ENCODE measurements at regions not wholly inside any gene's neighbourhood (a gene's known extent, or its start where the extent isn't known, plus 50 kb on each side); places are given as distances from the start of the nearest gene placed in this dataset.
A peak's percentile ranks its signal among the peaks of the same experiment; 100 is the strongest.

DNA sequence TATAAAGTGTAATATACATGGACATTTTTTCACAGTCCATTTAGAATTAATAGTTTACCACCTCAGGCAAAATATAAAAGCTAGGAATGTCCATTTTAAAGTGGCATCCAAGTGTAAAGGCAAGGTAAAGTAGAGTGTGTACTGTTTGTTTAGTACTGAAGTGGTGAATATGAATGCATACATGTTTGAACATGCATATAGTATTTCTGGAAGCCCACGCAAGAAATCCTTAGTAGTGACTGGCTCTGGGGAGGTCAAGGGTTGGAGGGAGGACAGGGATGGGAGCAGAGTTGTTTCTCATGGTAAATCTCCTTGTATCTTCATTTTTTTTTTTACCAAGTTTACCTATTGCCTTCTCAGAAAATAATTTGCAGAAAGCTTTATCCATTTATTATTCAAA, 129.2 kb downstream of the UNC5CL start:
- Histone ChIP-seq H3K9me3 (ENCODE audit: control insufficient read depth, low read length) (no peaks in the 10 kb centered on the region), H3K27ac (ENCODE audit: low read depth in 1 of 2, low read length in 2 of 2) (no peak overlapping the region), H3K36me3 (ENCODE audit: control insufficient read depth in 1 of 2, insufficient read depth in 2 of 2, low read length in 1 of 2) (no peaks in the 10 kb centered on the region), H3K27me3 (ENCODE audit: control insufficient read depth in 1 of 2, insufficient read depth in 2 of 2, low read length in 1 of 2) (no peaks in the 10 kb centered on the region), H3K4me1 (ENCODE audit: control insufficient read depth in 1 of 2, insufficient read depth in 2 of 2, low read length in 2 of 2) (peaks cover 3 to 6% of the 10 kb centered on the region in 2 donors), H3K4me3 (ENCODE audit: low read length in 2 of 2) (no peak overlapping the region)
- ATAC-seq (ENCODE audit: low FRiP score) (no peak), DNase-seq (no peak)
- intact Hi-C loops (cut with DNase I) = no loop called here
- WGBS, 2 donors = 90 to 96% methylated on average over 1 of the region's 1 CpG

DNA sequence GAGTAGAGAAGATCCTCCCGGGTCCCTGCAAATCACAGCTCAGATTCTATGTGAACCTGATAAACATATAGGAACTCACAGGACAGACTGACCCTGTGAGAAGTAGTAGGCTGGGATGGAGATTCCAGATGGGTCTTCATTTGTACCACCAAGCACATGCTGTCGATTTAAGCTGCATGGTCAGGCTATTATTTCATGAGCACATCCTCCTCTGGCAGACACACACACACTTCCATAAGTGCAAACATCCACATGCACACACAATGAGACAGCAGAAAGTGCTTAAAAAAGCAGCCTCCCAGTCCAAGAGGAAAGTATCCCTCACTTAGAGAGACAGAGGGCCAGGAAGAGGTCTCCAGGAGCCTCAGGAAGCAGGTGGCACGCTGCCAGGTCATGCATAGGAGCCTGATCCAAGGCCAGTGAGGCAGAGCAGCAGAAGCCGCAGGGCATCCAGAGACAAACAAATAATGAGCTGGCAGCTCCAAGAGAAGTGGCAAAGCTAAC, 131.8 kb downstream of the UNC5CL start:
- Histone ChIP-seq H3K4me1 (ENCODE audit: control insufficient read depth in 1 of 2, insufficient read depth in 2 of 2, low read length in 2 of 2) (peaks cover 4 to 9% of the 10 kb centered on the region in 2 donors), H3K27me3 (ENCODE audit: control insufficient read depth in 1 of 2, insufficient read depth in 2 of 2, low read length in 1 of 2) (no peaks in the 10 kb centered on the region), H3K9me3 (ENCODE audit: control insufficient read depth, low read length) (no peaks in the 10 kb centered on the region), H3K27ac (ENCODE audit: low read depth in 1 of 2, low read length in 2 of 2) (no peak overlapping the region), H3K4me3 (ENCODE audit: low read length in 2 of 2) (no peak overlapping the region), H3K36me3 (ENCODE audit: control insufficient read depth in 1 of 2, insufficient read depth in 2 of 2, low read length in 1 of 2) (no peaks in the 10 kb centered on the region)
- no peak for ATAC-seq (ENCODE audit: low FRiP score)
- intact Hi-C loops (cut with DNase I) = no loop called here
- peak in 1 of 2 donors; percentile 81 for DNase-seq
- WGBS, 2 donors = 18 to 27% methylated on average over 4 of the region's 4 CpGs

DNA sequence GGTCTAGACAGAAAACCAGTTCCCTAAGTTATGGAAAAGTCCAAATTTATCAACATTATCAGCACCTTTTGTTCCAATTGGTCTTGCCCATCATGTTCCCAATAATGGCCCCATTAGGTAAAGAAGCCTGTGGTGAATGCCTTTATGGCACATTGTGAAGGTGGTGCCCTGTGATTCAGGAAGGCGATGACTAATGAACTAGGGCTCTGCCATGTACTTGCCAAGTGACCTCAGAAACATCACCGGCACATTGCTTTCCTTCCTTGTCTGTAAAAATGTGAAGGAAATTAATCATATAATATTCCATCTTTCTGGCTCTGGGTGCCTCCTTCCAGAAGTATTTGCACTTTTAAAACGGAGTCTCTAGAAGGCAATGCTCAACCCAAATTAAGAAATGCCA, 132.3 kb downstream of the UNC5CL start:
- WGBS, 2 donors = 18 to 23% methylated on average over 3 of the region's 3 CpGs
- Histone ChIP-seq H3K4me1 (ENCODE audit: control insufficient read depth in 1 of 2, insufficient read depth in 2 of 2, low read length in 2 of 2) (peaks cover 4 to 9% of the 10 kb centered on the region in 2 donors), H3K27me3 (ENCODE audit: control insufficient read depth in 1 of 2, insufficient read depth in 2 of 2, low read length in 1 of 2) (no peaks in the 10 kb centered on the region), H3K9me3 (ENCODE audit: control insufficient read depth, low read length) (no peaks in the 10 kb centered on the region), H3K27ac (ENCODE audit: low read depth in 1 of 2, low read length in 2 of 2) (no peak overlapping the region), H3K36me3 (ENCODE audit: control insufficient read depth in 1 of 2, insufficient read depth in 2 of 2, low read length in 1 of 2) (no peaks in the 10 kb centered on the region), H3K4me3 (ENCODE audit: low read length in 2 of 2) (no peak overlapping the region)
- ATAC-seq (ENCODE audit: low FRiP score) (no peak), DNase-seq (no peak)
- intact Hi-C loops (cut with DNase I) = no loop called here

DNA sequence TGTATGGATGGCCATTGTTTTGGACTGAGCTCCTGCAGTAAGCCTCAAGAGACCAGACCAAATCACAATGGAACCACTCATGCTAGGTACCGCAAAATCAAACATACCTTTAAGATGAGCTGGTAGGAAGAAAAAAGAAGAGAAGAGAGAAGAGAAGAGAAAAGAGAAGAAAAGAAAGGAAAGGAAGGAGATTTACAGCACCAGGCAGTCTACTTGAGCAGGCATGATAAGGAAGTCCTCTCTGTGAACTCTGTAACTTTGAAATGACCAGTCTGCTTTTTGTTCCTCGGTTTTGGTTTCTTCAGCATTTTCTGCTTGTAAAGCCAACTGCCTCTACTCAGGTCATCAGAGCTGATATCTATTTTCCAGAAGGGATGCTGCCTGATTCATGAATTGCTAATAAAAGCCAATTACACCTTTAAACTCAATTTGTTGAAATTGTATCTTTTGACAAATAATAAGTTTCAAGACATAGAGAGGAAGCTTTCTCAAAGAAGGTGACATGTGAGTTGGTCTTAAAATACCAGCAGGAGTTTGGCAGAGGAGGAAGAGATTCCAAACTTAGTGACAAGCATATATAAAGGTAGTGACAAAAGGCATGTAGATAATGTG, 134.3 kb downstream of the UNC5CL start:
- Histone ChIP-seq H3K27ac (ENCODE audit: low read depth in 1 of 2, low read length in 2 of 2) (no peak overlapping the region), H3K9me3 (ENCODE audit: control insufficient read depth, low read length) (no peaks in the 10 kb centered on the region), H3K36me3 (ENCODE audit: control insufficient read depth in 1 of 2, insufficient read depth in 2 of 2, low read length in 1 of 2) (no peaks in the 10 kb centered on the region), H3K4me1 (ENCODE audit: control insufficient read depth in 1 of 2, insufficient read depth in 2 of 2, low read length in 2 of 2) (peaks cover 4 to 9% of the 10 kb centered on the region in 2 donors), H3K27me3 (ENCODE audit: control insufficient read depth in 1 of 2, insufficient read depth in 2 of 2, low read length in 1 of 2) (no peaks in the 10 kb centered on the region), H3K4me3 (ENCODE audit: low read length in 2 of 2) (no peak overlapping the region)
- DNase-seq (no peak), ATAC-seq (ENCODE audit: low FRiP score) (no peak)
- intact Hi-C loops (cut with DNase I) = no loop called here
- 76 to 80% methylated on average over 2 of the region's 2 CpGs for WGBS, 2 donors

DNA sequence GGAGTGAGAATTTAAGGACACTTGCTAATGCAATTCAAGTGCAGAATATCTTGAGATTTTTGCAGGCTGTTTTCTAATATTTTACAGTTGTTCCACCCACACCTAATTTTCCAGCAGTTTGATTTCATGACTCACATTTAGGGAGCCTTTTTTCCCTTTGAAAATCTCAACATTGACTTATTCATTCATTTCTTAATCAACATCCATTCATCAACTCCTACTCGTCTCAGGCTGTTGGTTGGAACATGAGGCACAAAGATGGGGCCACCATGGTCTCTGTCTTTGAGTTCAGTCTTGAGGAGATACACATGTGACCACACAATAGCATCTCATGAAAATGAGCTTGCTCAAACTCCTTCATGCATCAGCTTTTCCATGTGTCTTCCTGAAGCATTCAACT, 135.6 kb downstream of the UNC5CL start:
- no peak overlapping the region for H3K27ac ChIP-seq (ENCODE audit: low read depth in 1 of 2, low read length in 2 of 2)
- intact Hi-C loops (cut with DNase I) = no loop called here
- no peaks in the 10 kb centered on the region for H3K36me3 ChIP-seq (ENCODE audit: control insufficient read depth in 1 of 2, insufficient read depth in 2 of 2, low read length in 1 of 2)
- peaks cover 4 to 9% of the 10 kb centered on the region in 2 donors for H3K4me1 ChIP-seq (ENCODE audit: control insufficient read depth in 1 of 2, insufficient read depth in 2 of 2, low read length in 2 of 2)
- DNase-seq (no peak), ATAC-seq (ENCODE audit: low FRiP score) (no peak)
- WGBS, 2 donors = 35 to 44% methylated on average over 1 of the region's 1 CpG
- H3K27me3 ChIP-seq (ENCODE audit: control insufficient read depth in 1 of 2, insufficient read depth in 2 of 2, low read length in 1 of 2) = no peaks in the 10 kb centered on the region
- H3K9me3 ChIP-seq (ENCODE audit: control insufficient read depth, low read length) = no peaks in the 10 kb centered on the region
- H3K4me3 ChIP-seq (ENCODE audit: low read length in 2 of 2) = no peak overlapping the region

DNA sequence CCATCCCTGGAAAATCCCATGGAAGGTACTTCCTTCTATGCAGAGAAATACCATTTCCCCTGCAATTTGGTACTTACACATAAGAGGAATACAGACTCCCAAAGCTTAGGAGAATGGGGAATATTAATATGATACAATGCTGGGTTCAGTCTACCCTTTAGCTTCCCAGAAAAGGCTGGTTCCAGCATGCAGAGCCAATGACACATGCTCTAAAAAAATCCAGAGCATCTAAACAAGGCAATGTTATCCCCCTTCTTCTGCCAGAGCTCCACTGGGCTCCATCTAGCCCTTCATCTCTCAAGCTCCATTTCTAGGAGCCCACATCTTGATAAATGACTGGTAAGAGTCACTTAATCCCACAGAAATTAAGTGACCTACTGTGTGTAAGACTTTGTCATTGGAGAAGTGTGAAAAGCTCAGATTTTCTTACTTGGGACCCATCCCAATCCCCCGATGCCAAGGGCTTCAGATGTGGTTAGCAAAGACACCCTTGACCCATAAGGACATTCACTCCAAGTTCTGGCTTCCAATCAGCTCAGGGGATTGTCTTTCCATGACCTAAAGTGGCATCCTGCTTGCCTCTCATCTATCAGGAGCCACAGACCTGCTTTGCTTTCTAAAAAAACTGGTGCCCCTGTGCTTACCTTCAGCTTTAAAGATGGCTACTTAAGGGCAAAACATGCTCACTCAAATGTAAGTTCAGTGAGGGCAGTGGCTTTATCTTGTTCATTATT, 137.5 kb downstream of the UNC5CL start:
- no peaks in the 10 kb centered on the region for H3K27me3 ChIP-seq (ENCODE audit: control insufficient read depth in 1 of 2, insufficient read depth in 2 of 2, low read length in 1 of 2)
- ATAC-seq (ENCODE audit: low FRiP score) (no peak), DNase-seq (no peak)
- 92 to 96% methylated on average over 1 of the region's 1 CpG for WGBS, 2 donors
- no peaks in the 10 kb centered on the region for H3K36me3 ChIP-seq (ENCODE audit: control insufficient read depth in 1 of 2, insufficient read depth in 2 of 2, low read length in 1 of 2)
- intact Hi-C loops (cut with DNase I) = no loop called here
- no peaks in the 10 kb centered on the region for H3K9me3 ChIP-seq (ENCODE audit: control insufficient read depth, low read length)
- no peak overlapping the region for H3K4me3 ChIP-seq (ENCODE audit: low read length in 2 of 2)
- H3K27ac ChIP-seq (ENCODE audit: low read depth in 1 of 2, low read length in 2 of 2) = peak overlapping the region; percentile 2 to 58
- peaks cover 3 to 4% of the 10 kb centered on the region in 2 donors for H3K4me1 ChIP-seq (ENCODE audit: control insufficient read depth in 1 of 2, insufficient read depth in 2 of 2, low read length in 2 of 2)

DNA sequence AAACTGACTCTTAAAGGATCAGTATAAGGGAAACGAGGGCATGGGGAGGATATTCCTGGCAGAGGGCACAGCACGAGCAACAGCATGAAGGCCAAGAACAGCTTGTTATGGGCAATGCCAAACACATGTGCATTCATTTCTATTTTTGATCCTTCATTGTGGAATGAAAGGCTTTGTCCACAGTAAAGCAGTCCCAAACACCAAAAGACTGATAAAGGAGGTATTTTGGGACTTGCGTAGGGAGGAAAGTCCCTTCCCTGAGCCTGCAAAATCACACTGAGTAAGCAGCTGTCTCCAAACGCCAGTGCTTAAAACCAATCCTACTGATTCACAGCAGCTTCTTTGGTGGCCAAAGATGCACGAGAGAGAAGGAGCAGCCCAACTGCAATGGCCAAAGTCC, 138.2 kb downstream of the UNC5CL start:
- H3K36me3 ChIP-seq (ENCODE audit: control insufficient read depth in 1 of 2, insufficient read depth in 2 of 2, low read length in 1 of 2) = no peaks in the 10 kb centered on the region
- H3K27me3 ChIP-seq (ENCODE audit: control insufficient read depth in 1 of 2, insufficient read depth in 2 of 2, low read length in 1 of 2) = no peaks in the 10 kb centered on the region
- H3K27ac ChIP-seq (ENCODE audit: low read depth in 1 of 2, low read length in 2 of 2) = peak overlapping the region; percentile 58 to 77
- intact Hi-C loops (cut with DNase I) = no loop called here
- 3 to 4% methylated on average over 5 of the region's 5 CpGs for WGBS, 2 donors
- H3K4me3 ChIP-seq (ENCODE audit: low read length in 2 of 2) = no peak overlapping the region
- no peaks in the 10 kb centered on the region for H3K9me3 ChIP-seq (ENCODE audit: control insufficient read depth, low read length)
- no peak for DNase-seq
- peaks cover 3 to 5% of the 10 kb centered on the region in 2 donors for H3K4me1 ChIP-seq (ENCODE audit: control insufficient read depth in 1 of 2, insufficient read depth in 2 of 2, low read length in 2 of 2)
- peak; percentile 64 for ATAC-seq (ENCODE audit: low FRiP score)

DNA sequence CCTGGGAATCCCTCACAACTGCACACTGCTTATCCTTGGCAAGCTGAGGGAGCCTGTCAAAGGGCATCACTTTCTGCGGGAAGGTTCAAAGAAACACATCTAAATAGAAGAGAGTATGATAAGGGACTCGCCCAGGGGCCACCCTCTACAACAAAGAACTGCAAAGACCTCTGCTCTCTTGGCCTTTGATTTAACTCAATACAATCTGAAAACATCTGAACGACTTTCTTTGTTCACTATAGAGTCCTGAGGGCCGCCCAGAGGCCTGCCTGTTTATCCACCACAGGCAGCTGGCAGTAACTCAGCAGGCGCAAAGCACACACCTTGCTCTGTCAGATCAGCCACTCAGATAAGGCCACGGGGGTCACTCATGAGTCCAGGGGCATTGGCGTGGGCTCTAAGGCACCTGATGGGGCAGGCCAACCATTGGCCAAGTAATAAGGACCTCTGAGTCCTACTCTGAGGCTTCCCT, 139.3 kb downstream of the UNC5CL start:
- Histone ChIP-seq H3K27me3 (ENCODE audit: control insufficient read depth in 1 of 2, insufficient read depth in 2 of 2, low read length in 1 of 2) (no peaks in the 10 kb centered on the region), H3K4me3 (ENCODE audit: low read length in 2 of 2) (no peak overlapping the region), H3K27ac (ENCODE audit: low read depth in 1 of 2, low read length in 2 of 2) (peak overlapping the region; percentile 32 to 77), H3K4me1 (ENCODE audit: control insufficient read depth in 1 of 2, insufficient read depth in 2 of 2, low read length in 2 of 2) (peaks cover 3 to 5% of the 10 kb centered on the region in 2 donors), H3K36me3 (ENCODE audit: control insufficient read depth in 1 of 2, insufficient read depth in 2 of 2, low read length in 1 of 2) (no peaks in the 10 kb centered on the region), H3K9me3 (ENCODE audit: control insufficient read depth, low read length) (no peaks in the 10 kb centered on the region)
- intact Hi-C loops (cut with DNase I) = loop anchor here in 1 of 2 donors (10.0 kb wide), 1 partner anchor 135 kb away; the partner anchor contains the start of gene UNC5CL
- WGBS, 2 donors = 81 to 86% methylated on average over 7 of the region's 7 CpGs
- ATAC-seq (ENCODE audit: low FRiP score) = no peak
- no peak for DNase-seq

Measured in aorta (tissue), 5 donors.